GM12891 (cell line): ENCODE measurements at regions not wholly inside any gene's neighbourhood (a gene's known extent, or its start where the extent isn't known, plus 50 kb on each side); places are given as distances from the start of the nearest gene placed in this dataset.
"Not testable (repeated sequence)": the region's sequence is repeated elsewhere in the genome, so short reads cannot be mapped to it uniquely, and the experiment has no call there.

ENCODE experiments used
- PAX5 ChIP-seq: IDR thresholded peaks from 2 replicates; pipeline ENCODE4 v1.6.1; 2011; ENCODE audit warnings: low read length, moderate library complexity, mild to moderate bottlenecking; ENCODE audit not compliant: insufficient read depth, severe bottlenecking
- POLR2A ChIP-seq: IDR thresholded peaks from 2 replicates; pipeline ENCODE4 v1.6.1; 2011; ENCODE audit warnings: low read depth, low read length, control low read depth
- POLR2AphosphoS5 ChIP-seq: IDR thresholded peaks from 2 replicates; pipeline ENCODE4 v1.6.1; 2011; ENCODE audit warnings: low read depth, low read length, control low read depth
- POU2F2 ChIP-seq: IDR thresholded peaks from 2 replicates; pipeline ENCODE4 v1.6.1; 2011; ENCODE audit warnings: low read depth, mild to moderate bottlenecking, control low read depth, low read length, moderate library complexity
- SPI1 ChIP-seq: IDR thresholded peaks from 2 replicates; pipeline ENCODE4 v1.6.1; 2011; ENCODE audit warnings: low read depth, low read length, control low read depth
- TAF1 ChIP-seq: IDR thresholded peaks from 2 replicates; pipeline ENCODE4 v1.6.1; 2011; ENCODE audit warnings: low read depth, low read length, control low read depth

GRCh38 chr5:112509097-112509496 is 90.0 kb upstream of the EPB41L4A start:
- TF ChIP-seq POLR2A, TAF1, POU2F2, POLR2AphosphoS5, PAX5, SPI1: not testable (repeated sequence)
